GM21447 (cell line): ENCODE measurements at regions not wholly inside any gene's neighbourhood (a gene's known extent, or its start where the extent isn't known, plus 50 kb on each side); places are given as distances from the start of the nearest gene placed in this dataset.
"Not testable (repeated sequence)": the region's sequence is repeated elsewhere in the genome, so short reads cannot be mapped to it uniquely, and the experiment has no call there.

Experiments
- ATAC-seq: cut with Tn5 transposase; IDR thresholded peaks from one replicate; pipeline ENCODE4 v1.9.1; 2021; ENCODE audit not compliant: unreplicated experiment

- no peak for ATAC-seq
These were observed 100.6 kb upstream of the IGF1R start for GRCh38 chr15:98547741-98548138.

GRCh38 chr15:98548139-98548971, 100.0 kb upstream of the IGF1R start:
- ATAC-seq, result no peak

- ATAC-seq, result no peak
These were observed 99.3 kb upstream of the IGF1R start for GRCh38 chr15:98549003-98549402.

GRCh38 chr15:98549741-98550140, 98.6 kb upstream of the IGF1R start:
- ATAC-seq, result no peak

GRCh38 chr15:98550363-98550762, 98.0 kb upstream of the IGF1R start:
- ATAC-seq, result not testable (repeated sequence)

- no peak for ATAC-seq
These were observed 96.3 kb upstream of the IGF1R start for GRCh38 chr15:98551936-98552562.

- no peak for ATAC-seq
These were observed 93.8 kb upstream of the IGF1R start for GRCh38 chr15:98554272-98555172.

GRCh38 chr15:98555173-98555515, 93.2 kb upstream of the IGF1R start:
- ATAC-seq, result no peak

- ATAC-seq, result no peak
These were observed 92.0 kb upstream of the IGF1R start for GRCh38 chr15:98556321-98556720.

GRCh38 chr15:98560338-98560737, 88.0 kb upstream of the IGF1R start:
- ATAC-seq, result no peak

- no peak for ATAC-seq
These were observed 87.0 kb upstream of the IGF1R start for GRCh38 chr15:98561169-98561941.

- no peak for ATAC-seq
These were observed 85.9 kb upstream of the IGF1R start for GRCh38 chr15:98562331-98562937.

- ATAC-seq, result no peak
These were observed 82.8 kb upstream of the IGF1R start for GRCh38 chr15:98565566-98565965.

- no peak for ATAC-seq
These were observed 80.4 kb upstream of the IGF1R start for GRCh38 chr15:98567951-98568350.

GRCh38 chr15:98568382-98569017, 79.8 kb upstream of the IGF1R start:
- ATAC-seq, result no peak

GRCh38 chr15:98570119-98570518, 78.2 kb upstream of the IGF1R start:
- ATAC-seq, result no peak

- ATAC-seq, result no peak
These were observed 67.8 kb upstream of the IGF1R start for GRCh38 chr15:98580572-98580971.

GRCh38 chr15:98581715-98582114, 66.6 kb upstream of the IGF1R start:
- ATAC-seq, result no peak

GRCh38 chr15:98582900-98583554, 65.3 kb upstream of the IGF1R start:
- ATAC-seq, result no peak
